GM21381 (cell line): ENCODE measurements at regions not wholly inside any gene's neighbourhood (a gene's known extent, or its start where the extent isn't known, plus 50 kb on each side); places are given as distances from the start of the nearest gene placed in this dataset.

Source experiments
- ATAC-seq: cut with Tn5 transposase; IDR thresholded peaks from one replicate; pipeline ENCODE4 v1.9.1; 2021; ENCODE audit warnings: mild to moderate bottlenecking, moderate library complexity; ENCODE audit not compliant: unreplicated experiment

DNA sequence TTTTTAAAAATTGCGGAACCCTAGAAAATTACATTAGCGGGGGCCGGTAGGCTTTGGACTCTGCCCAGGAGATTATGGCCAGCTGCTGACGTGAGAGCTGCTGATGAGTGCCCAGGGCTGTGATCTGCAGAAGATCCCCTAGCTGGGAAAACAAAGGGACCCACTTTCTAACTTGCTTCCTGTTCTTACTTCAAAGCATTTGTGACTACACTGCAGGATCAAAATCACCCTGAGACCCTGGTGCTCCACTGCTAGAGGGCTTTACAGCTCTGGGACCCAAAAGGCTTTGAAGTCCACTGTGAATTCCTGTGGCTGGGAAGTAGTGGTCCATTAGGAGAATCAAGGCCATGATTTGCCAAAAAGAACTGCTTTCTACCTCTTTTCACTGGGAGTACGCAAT is 499.4 kb upstream of the AKR1E2 start:
- no peak for ATAC-seq

DNA sequence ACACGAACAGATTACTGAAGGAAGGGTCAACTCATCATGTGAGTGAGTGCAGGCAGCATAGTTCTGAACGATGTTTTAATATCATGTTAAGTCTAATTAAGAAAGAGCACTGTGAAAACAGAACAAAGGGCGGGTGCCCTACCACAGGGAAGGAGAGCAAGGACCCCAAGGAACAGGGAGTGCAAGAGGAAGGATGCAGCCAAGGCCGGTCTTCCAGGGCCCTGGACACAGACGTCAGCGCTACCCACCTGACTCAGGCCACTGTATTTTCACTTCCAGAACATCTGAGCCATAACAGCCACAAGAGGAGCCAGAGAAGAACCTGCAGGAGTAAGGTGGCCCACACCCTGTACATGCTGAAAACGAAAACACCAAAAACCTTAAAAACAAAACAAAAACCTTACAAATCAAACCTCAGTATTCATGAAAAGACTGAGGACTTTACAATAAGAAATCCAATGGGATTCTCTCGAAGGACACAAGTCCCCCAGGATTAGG is 506.1 kb upstream of the AKR1E2 start:
- no peak for ATAC-seq

DNA sequence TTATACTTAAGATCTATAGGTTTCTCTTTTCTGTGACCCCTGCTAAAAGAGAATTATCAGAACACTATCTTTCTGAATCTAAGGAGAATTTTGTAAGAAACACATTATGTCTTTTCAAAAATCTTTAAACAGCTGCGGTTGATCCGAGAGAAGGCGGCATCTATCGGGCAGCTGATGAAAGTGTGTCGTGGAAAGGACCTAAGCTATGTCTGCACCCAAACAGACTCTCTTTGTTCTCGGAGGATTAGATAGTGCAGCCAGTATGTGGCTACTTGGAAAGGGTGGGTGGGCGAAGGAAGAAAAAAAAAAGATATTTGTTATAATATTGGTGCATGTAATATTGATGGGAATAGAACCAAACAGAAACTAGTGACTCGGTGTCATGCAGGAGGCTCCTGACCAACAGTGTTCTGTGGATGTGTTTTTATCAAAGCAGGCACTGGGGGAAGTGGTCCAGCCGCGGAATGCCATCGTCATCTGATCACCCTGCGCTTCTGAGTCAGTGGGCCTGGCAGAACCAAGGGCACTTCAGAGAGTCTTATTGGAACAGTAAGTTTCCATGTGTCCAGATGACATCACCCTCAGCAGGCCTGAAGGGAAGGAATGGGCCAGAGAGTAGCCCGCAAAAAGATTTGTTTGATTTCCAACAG is 509.7 kb upstream of the AKR1E2 start:
- no peak for ATAC-seq

DNA sequence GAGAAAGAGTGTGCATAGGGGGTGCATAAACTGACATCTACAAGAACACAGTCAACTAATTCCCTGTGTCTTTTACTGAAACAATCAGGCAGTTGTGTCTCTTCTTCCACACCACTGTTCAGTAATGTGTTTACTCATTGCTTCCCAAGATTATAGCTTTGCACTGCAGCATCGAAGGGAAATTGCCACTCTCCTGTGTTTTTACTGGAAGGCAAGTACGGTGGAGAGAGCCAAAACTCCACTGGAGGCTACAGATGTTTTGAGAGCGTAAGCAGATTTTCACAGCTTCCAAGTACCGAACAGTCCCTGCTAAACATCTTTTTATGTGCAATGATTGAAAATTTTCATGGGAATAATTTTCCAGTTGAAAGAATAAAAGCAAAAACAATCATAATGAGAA is 510.5 kb upstream of the AKR1E2 start:
- ATAC-seq: no peak

DNA sequence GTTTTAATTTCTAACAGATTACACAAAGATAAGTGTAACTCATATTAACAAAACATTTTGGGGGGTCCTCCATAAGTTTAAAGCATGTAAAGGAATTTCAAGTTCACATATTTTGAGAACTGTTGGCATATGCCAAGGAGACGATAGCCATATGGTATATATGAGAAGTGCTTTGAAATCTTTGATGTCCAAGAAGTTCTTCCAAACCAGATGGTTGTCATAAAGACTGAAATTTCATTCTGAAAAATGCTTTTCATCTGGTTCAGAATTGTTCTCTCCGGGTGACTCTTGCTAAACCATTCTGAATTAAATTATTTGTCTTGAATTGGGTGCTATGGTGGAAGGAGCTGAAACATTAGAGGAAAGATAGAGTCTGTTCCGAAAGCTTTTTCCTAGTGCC is 513.0 kb upstream of the AKR1E2 start:
- no peak for ATAC-seq

DNA sequence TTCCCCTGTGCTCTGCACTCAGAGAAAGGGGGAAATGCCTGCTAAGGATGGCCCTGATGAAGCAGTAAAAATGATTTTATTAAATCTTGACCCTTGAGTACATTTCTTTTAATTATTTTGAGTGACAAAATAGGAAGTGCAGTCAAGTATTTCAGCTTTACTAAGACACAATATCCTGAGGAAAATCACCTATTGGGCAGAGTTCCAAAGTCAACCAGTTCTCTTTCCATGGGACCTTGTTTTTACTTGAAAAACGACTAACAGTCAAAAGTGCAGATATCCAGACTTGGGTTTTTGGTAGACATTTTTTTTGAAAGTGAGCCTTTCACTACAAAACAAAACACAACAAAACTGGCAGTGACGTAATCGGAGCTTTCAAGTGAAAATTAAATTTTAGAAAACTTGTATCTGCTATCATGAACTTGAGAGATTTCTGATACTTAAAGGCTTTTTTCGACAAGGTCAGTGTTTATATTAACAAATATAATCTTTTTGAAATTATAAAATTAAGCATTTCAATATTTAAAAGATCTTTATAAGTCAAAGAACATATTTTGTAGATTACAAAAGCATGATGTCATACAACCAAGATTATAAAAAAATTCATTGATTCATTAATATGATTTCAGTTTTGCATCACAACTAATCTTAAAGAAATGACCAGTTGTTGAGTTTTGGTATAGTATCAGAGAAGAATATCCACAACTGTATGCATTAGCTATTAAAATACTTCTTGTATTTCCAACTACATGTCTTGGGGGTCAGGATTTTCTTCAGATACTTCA is 513.8 kb upstream of the AKR1E2 start:
- no peak for ATAC-seq

DNA sequence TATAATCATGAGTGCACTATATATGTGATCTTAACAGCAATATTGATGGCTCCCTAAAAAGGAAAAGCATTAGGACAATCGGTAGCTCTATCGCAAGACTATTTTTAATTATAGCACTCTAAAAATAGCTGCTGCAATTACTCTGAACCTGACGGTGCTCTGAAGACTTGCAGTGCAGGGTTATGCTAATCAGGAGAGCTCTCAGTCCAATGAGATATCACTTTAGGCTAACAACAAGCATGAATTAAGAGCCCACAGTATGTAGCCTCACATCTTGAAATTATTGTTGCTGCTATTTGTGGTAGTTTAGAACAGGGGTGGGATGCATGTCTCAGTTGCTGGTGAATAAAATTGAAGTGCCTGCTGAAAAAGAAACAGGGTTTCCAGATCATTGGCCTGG is 515.8 kb upstream of the AKR1E2 start:
- ATAC-seq: no peak

DNA sequence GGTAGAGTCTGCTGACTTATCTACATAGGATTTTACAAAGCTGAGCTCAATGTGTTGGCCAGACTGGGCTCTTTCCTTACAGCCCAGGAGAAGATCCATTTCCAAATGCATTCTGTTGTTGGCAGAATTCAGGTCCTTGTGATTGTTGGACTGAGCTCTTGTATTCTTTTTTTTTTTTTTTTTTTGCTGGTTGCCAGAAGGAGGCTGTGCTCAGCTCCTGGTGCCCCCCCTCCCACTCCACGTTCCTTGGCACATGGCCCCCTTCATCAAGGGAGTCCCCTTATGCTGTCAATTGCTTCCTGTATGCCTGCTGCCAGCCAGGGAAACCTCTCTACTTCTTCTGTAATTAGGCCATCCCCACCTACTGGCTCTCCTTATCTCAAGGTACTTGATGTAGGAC is 518.1 kb upstream of the AKR1E2 start:
- no peak for ATAC-seq

DNA sequence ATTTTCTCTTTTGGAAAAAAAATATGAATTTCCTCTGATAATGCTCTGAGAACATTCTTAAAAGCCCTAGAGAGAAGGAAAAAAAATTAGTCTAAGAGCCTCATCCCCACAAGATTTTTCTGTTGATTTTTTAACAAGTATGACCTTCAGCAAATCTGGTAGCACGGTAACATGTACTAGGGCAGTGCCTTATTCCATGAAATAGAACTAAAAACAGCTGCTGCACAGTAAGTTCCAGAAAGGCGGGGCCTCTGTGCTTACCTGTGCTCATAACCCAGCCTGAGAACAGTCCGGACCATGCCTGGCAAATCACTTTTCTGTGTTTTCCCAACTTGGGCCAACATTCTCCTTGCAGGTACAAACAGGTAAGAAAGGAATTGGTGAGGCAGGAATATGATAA is 519.1 kb upstream of the AKR1E2 start:
- no peak for ATAC-seq

DNA sequence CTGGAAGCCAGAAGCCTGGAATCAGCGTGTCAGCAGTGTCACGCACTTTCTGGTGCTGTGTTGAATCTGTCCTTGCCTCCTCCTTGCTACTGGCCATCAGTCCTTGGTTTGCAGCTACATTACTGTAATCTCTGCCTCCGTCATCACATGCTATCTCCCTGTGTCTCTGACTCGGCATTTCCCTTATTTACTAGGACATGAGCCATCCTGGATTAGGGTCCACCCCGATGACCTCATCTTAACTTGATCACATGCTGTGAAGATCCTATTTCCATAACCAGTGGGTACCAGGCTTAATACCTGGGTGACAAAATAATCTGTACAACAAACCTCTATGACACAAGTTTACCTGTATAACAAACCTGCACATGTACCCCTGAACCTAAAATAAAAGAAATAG is 518.0 kb upstream of the KLF6 start:
- no peak for ATAC-seq

DNA sequence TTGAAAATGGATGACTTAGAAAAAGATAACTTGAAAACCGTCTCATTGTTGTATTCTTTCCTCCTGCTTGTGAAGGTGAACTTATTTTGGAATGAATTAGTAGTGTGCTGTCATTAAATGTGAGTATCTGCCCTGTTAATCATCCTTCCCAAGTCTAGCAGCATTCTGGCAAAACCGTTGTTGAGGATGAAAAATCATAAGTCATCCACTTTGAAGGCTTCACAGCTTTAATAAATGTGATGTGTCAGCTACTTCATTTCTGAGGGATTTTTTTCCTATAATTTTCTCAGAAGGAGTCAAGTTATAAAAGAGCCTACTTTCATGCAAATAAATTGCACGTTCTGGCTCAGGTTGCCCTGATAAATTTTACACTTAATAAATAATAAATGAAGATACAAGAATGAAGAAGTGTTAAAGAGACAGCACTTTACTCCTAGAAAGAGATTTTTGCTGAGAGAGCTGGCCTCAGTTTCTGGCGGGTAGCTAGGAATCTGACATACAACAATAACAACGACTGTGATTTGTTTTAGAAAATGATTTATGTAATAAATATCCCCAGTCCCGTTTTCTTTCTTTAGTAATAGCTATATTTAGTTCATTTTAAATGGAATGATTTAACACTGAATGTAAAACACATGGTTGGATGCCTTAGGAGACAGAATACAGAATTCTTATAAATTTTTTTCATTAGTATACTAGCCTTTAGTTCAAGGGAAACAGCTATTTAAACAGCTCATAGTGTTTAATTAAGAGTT is 516.5 kb upstream of the KLF6 start:
- no peak for ATAC-seq

DNA sequence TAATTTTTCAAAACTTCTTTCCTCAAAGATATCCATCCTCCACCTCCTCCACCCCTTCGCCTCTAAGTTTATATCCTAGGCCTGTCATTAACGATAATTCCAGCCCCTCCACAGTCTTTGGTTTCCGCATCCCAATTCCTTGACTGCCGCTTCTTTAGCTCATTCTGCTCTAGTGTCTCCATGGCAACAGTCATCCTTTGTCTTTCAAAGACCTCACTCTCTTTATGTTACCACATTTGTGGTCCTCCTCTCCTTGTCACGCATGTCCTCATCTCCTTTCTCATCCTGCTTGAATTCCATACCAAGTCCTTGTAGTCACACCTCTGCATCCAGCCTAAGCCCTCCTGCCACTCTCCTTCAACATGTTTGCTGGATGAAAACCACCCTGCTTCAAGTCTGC is 511.2 kb upstream of the KLF6 start:
- ATAC-seq: no peak

DNA sequence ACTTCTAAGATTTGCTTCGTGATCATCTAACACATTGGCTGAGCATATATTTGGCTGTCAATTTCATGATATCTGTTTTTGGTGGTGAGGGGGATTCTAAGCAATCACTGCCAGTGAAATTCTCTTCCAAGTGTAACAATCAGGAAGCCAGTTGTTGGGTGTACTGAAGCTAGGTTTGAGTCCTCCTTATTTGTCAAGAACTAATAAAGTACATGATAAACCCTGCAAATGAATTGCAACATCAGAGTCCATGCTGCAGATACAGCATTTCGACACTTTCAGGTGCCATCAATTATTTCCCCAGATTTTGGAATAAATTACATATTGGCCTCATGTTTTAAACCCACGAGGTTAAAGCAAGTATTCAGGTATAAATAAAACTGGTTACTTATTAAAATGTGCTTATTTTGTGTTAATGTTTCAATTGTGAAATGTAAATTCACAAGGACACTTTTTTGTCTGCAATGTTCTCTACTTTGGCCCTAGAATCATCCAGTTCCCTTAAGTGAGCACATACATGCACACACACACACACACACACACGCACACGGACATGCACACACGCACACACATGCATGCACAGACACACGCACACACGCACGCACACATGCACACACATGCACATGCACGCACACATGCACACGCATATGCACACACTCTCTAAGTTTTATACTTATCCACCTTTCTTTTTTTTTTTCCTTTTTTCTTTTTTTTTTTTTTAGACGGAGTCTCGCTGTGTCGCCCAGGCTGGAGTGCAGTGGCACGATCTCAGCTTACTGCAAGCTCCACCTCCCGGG is 510.2 kb upstream of the KLF6 start:
- ATAC-seq: no peak

DNA sequence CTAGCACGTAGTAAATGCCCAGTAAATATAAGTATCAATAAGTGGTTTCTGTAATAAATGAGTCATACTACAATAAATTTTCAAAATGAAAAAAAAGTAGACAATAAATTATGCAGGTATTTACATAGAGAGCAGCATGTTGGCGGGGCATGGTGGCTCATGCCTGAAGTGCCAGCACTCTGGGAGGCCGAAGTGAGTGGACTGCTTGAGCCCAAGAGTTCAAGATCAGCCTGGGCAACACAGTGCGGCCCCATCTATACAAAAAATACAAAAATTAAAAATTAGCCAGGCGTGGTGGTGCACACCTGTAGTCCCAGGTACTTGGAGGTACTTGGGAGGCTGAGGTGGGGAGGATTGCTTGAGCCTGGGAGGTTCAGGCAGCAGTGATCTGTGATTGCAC is 509.3 kb upstream of the KLF6 start:
- no peak for ATAC-seq

DNA sequence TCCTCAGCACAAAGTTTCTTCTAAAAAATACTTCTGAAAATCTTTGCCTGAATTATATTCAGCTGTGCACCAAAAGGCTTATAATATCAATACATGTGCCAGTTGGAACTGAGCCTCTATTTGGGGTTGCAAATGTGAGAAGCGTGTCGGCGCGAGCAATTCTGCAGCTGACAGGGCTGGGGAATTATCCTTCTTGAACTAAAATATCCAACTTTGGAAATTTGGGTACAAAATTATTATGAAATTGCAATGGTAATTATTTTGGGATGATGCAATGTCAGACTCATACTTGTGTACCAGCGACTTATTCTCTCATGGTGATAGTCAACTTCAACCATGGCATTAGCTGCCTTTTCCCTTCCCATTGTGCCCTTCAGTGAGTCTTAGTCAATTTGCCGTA is 507.0 kb upstream of the KLF6 start:
- no peak for ATAC-seq

DNA sequence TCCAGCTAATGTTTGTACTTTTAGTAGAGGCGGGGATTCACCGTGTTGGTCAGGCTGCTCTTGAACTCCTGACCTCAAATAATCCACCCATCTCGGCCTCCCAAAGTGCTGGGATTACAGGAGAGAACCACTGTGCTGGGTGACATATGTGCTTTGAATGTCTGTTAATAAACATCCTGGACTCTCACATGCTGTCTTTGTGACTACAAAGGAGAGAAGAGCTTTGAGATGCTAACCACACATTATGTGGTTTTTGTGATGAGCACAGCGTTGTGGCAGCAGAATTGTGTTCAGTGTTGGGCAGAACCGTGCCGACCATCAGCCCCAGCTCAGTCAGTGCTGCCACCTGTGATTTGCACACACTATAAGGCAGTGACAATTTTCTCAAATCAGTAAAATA is 500.1 kb upstream of the KLF6 start:
- no peak for ATAC-seq

DNA sequence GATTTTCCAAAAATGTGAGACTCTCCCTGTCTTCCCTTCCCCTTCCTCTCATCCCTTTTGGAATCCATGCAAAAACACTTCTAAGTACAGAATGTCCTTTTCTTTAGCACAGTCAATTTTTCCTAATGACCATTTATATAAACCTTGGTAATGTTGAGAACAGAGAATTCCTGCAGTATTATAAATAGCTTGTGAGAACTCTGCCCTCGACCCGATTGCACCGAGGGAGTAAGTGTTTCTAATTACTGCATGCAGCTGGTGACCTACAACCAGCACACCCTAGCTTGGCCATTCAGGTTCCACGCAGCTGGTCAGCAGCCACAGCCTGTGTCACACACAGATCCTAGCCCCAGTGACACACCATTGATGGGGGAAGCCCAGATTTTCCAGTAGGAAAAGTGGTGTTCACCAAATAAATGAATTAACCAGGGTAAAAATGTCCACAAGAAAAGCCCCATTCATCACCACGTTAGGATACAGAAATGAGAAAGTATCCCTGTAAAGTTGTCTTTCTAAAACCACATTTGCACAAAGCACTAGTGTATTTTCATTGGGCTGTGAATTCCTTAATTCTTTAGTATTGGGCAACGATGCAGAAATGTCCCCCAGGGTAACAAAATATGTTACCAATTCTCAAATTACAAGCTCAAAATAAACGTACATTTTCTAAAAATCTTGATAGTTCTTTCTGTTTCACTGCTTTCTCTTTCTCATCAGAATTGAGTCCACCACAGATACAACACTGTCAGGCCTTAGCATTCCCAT is 499.0 kb upstream of the KLF6 start:
- no peak for ATAC-seq

DNA sequence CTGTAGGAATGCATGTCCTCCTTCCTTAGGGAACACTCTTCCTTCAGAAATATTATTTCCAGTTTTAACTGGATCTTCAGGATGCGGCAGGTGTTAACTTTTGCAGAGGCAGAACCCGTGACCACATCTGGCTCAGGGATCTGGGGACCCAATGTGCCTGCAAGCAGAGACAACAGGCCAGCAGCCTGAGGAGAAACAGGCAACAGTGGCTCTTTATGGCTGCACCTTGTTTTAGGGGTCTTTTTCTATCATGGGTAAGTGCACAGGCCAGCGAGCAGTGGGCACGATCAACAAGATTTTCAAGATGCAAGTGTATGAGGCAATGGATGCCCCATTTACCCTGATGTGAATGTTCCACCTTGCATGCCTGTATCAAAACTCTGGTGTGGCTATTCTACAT is 497.5 kb upstream of the KLF6 start:
- ATAC-seq: no peak

DNA sequence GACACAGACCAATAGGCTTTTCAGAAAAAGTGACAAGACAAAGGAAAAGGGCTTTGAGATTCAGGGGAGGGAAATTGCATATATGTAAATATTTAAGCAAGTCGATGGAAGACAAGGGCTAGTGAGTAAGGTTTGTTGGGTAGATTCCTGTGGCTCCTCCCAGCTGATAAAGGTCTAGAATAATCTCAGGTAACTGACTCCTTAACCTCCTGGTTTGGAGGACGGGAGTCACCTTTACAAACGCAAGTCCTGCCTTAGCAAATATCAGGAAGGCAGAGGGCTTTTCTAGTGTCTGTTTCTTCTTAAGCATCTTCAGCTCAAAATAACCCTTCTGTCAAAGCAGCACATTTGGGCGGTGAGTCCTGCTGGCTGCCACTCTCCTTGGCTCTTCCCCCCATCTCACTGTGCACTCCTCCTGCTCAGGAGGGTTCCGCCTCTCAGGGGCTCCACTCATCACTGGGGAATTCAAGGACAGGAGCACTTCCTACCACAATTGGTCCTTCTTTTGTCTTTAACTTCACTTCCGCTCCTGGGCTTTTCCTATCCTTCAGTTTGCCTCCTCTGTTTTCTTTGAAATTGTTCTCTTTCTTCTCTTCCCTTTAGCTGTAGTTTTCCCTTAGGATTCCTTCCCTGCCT is 496.3 kb upstream of the KLF6 start:
- no peak for ATAC-seq
